ENCODE measurements at regions not wholly inside any gene's neighbourhood (a gene's known extent, or its start where the extent isn't known, plus 50 kb on each side); places are given as distances from the start of the nearest gene placed in this dataset.

DNA sequence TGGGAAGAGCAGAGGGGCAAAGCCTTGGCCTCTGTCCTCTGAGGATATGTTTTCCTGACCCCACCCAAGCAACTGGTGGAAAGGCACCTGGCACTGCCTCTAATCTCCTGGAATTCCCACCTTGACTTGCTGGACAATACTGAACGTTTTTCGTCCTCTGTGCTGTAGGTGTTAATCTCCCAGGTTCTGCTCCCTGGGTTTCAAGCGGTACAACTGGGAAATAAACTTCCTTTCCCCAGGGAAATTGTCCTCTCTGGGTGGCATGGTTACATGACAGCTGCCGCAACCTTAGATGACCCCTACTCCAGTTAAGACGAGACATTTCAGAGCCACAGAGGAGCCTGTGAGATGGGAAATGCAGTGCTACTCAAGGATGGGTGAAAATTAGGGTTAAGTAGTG, 57.3 kb upstream of the BCAR3 start:
- Histone ChIP-seq H3K27ac (ENCODE audit: control insufficient read depth, insufficient read depth) (no peak overlapping the region), H4K20me1 (ENCODE audit: control insufficient read depth, insufficient read depth) (no peaks in the 10 kb centered on the region), H3K79me2 (ENCODE audit: control insufficient read depth, insufficient read depth, low read length) (no peaks in the 10 kb centered on the region), H3K4me3 (no peak overlapping the region), H3K4me1 (ENCODE audit: control insufficient read depth, insufficient read depth, low read length) (no peaks in the 10 kb centered on the region), H3K4me2 (ENCODE audit: control insufficient read depth, insufficient read depth) (no peak overlapping the region), H3K36me3 (ENCODE audit: control insufficient read depth in 2 of 2, insufficient read depth in 2 of 2, low read length in 1 of 2) (no peaks in the 10 kb centered on the region), H3K9ac (ENCODE audit: control insufficient read depth, insufficient read depth, low read length) (no peak overlapping the region), H3K27me3 (replicated peaks in 1 of 2; ENCODE audit: control insufficient read depth in 2 of 2, insufficient read depth in 2 of 2, low read length in 1 of 2) (no peaks in the 10 kb centered on the region), H3K9me3 (replicated peaks; ENCODE audit: control insufficient read depth, insufficient read depth, low read length) (no peaks in the 10 kb centered on the region; the same call in 2 of the 3 replicates), H2AFZ (ENCODE audit: control insufficient read depth, low read depth, low read length) (no peak overlapping the region)
- in situ Hi-C loops (cut with MboI) (no loop called here), intact Hi-C loops (cut with micrococcal nuclease; ENCODE audit: unreplicated experiment) (no loop called here)
- POLR2A ChIA-PET, result no interaction called here
- 55% methylated on average over 5 of the region's 5 CpGs for whole genome bisulfite sequencing (ENCODE audit: insufficient coverage, insufficient replicate concordance, low lambda C conversion rate, missing lambda C conversion rate)
- BruUV-seq (replicated peaks), result no TSS peak
- SMC1A ChIA-PET (ENCODE audit: uncharacterized antibody, unreplicated experiment), result interaction anchor here (0.9 kb wide), 1 partner anchor 46 kb away, joined by 3 read pairs; no protein-coding TSS in a partner anchor
- CTCF ChIA-PET, result interaction anchor here (0.6 to 1.8 kb wide), 2 partner anchors 10 to 110 kb away, joined by 3 to 4 read pairs; no protein-coding TSS in a partner anchor
- FAIRE-seq, result no peak
- no peak for ATAC-seq
- no peak for DNase-seq (ENCODE audit: low read depth, low spot score)
- RAD21 ChIA-PET (ENCODE audit: unreplicated experiment), result no interaction called here
- TF ChIP-seq YY1 (IDR thresholded peaks at IDR 0.05; ENCODE audit: low read depth, low read length), result no peak
- TF ChIP-seq, protein P1, sequence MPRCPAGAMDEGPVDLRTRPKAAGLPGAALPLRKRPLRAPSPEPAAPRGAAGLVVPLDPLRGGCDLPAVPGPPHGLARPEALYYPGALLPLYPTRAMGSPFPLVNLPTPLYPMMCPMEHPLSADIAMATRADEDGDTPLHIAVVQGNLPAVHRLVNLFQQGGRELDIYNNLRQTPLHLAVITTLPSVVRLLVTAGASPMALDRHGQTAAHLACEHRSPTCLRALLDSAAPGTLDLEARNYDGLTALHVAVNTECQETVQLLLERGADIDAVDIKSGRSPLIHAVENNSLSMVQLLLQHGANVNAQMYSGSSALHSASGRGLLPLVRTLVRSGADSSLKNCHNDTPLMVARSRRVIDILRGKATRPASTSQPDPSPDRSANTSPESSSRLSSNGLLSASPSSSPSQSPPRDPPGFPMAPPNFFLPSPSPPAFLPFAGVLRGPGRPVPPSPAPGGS (IDR thresholded peaks at IDR 0.05; ENCODE audit: borderline replicate concordance, insufficient read depth, low read depth, low read length, poor library complexity, severe bottlenecking), result no peak
- TF ChIP-seq CBX5 (IDR thresholded peaks at IDR 0.05; ENCODE audit: low read depth), result no peak
- TF ChIP-seq, protein P2, sequence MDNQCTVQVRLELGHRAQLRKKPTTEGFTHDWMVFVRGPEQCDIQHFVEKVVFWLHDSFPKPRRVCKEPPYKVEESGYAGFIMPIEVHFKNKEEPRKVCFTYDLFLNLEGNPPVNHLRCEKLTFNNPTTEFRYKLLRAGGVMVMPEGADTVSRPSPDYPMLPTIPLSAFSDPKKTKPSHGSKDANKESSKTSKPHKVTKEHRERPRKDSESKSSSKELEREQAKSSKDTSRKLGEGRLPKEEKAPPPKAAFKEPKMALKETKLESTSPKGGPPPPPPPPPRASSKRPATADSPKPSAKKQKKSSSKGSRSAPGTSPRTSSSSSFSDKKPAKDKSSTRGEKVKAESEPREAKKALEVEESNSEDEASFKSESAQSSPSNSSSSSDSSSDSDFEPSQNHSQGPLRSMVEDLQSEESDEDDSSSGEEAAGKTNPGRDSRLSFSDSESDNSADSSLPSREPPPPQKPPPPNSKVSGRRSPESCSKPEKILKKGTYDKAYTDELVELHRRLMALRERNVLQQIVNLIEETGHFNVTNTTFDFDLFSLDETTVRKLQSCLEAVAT (IDR thresholded peaks at IDR 0.05), result no peak
- no peak for TF ChIP-seq SIX5 (IDR thresholded peaks at IDR 0.05; ENCODE audit: low read depth, low read length, severe bottlenecking)
- no peak for TF ChIP-seq ZNF217 (IDR thresholded peaks at IDR 0.05)
- TF ChIP-seq BMI1 (IDR thresholded peaks at IDR 0.05; ENCODE audit: borderline replicate concordance), result no peak
- TF ChIP-seq, protein P3, sequence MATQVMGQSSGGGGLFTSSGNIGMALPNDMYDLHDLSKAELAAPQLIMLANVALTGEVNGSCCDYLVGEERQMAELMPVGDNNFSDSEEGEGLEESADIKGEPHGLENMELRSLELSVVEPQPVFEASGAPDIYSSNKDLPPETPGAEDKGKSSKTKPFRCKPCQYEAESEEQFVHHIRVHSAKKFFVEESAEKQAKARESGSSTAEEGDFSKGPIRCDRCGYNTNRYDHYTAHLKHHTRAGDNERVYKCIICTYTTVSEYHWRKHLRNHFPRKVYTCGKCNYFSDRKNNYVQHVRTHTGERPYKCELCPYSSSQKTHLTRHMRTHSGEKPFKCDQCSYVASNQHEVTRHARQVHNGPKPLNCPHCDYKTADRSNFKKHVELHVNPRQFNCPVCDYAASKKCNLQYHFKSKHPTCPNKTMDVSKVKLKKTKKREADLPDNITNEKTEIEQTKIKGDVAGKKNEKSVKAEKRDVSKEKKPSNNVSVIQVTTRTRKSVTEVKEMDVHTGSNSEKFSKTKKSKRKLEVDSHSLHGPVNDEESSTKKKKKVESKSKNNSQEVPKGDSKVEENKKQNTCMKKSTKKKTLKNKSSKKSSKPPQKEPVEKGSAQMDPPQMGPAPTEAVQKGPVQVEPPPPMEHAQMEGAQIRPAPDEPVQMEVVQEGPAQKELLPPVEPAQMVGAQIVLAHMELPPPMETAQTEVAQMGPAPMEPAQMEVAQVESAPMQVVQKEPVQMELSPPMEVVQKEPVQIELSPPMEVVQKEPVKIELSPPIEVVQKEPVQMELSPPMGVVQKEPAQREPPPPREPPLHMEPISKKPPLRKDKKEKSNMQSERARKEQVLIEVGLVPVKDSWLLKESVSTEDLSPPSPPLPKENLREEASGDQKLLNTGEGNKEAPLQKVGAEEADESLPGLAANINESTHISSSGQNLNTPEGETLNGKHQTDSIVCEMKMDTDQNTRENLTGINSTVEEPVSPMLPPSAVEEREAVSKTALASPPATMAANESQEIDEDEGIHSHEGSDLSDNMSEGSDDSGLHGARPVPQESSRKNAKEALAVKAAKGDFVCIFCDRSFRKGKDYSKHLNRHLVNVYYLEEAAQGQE (IDR thresholded peaks at IDR 0.05; ENCODE audit: low read depth, low read length), result no peak
- TF ChIP-seq CHD2 (IDR thresholded peaks at IDR 0.05; ENCODE audit: borderline replicate concordance, low read depth, low read length), result no peak
- TF ChIP-seq, protein P4, sequence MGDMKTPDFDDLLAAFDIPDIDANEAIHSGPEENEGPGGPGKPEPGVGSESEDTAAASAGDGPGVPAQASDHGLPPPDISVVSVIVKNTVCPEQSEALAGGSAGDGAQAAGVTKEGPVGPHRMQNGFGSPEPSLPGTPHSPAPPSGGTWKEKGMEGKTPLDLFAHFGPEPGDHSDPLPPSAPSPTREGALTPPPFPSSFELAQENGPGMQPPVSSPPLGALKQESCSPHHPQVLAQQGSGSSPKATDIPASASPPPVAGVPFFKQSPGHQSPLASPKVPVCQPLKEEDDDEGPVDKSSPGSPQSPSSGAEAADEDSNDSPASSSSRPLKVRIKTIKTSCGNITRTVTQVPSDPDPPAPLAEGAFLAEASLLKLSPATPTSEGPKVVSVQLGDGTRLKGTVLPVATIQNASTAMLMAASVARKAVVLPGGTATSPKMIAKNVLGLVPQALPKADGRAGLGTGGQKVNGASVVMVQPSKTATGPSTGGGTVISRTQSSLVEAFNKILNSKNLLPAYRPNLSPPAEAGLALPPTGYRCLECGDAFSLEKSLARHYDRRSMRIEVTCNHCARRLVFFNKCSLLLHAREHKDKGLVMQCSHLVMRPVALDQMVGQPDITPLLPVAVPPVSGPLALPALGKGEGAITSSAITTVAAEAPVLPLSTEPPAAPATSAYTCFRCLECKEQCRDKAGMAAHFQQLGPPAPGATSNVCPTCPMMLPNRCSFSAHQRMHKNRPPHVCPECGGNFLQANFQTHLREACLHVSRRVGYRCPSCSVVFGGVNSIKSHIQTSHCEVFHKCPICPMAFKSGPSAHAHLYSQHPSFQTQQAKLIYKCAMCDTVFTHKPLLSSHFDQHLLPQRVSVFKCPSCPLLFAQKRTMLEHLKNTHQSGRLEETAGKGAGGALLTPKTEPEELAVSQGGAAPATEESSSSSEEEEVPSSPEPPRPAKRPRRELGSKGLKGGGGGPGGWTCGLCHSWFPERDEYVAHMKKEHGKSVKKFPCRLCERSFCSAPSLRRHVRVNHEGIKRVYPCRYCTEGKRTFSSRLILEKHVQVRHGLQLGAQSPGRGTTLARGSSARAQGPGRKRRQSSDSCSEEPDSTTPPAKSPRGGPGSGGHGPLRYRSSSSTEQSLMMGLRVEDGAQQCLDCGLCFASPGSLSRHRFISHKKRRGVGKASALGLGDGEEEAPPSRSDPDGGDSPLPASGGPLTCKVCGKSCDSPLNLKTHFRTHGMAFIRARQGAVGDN (IDR thresholded peaks at IDR 0.05), result no peak
- no peak for TF ChIP-seq JUNB (IDR thresholded peaks at IDR 0.05)
- TF ChIP-seq RAD21 (IDR thresholded peaks at IDR 0.05; ENCODE audit: insufficient read depth, low read depth, low read length), result no peak

Data from GM12878 (cell line).